ENCODE measurements at regions not wholly inside any gene's neighbourhood (a gene's known extent, or its start where the extent isn't known, plus 50 kb on each side); places are given as distances from the start of the nearest gene placed in this dataset.
"Not testable (repeated sequence)": the region's sequence is repeated elsewhere in the genome, so short reads cannot be mapped to it uniquely, and the experiment has no call there.

DNA sequence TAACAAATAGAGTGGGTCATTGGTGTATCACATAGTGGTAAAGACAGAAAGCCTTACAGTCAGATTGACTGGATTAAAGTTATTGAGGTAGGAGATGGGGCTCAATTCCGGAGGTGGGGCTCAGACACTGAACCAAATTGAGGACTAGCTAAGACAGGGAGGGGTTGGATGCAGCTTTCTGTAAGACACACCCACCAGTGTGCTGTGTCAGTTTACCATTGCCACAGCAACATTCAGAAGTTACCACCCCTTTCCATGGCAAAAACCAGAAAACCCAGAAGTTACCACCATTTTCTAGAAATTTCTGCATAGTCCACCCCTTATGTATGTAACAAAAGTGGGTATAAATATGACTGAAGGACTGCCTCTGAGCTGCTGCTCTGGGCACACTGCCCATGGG is 167.6 kb upstream of the TMEM72 start:
- in situ Hi-C loops (cut with HindIII; ENCODE audit: low pct_unique_long_range_greater_than_20kb, low sequenced_read_pairs) = no loop called here
- no peak for DNase-seq (ENCODE audit: low read depth, low spot score)

DNA sequence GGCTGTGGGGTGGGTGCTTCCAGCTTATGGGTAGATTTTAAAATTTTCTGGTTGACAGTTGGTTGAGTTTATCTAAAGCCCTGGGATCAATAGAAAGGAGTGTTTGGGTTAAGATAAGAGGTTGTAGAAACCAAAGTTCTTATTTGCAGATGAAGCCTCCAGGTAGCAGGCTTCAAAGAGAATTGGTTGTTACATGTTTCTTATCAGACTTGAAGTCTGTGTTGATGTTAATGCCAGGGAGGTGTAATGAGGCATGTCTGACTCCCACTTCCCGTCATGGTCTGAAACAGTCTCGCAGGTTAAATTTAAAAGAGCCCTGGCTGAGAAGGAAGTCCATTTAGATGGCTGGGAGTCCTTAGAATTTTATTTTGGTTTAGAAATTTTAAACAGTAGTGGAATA is 165.2 kb upstream of the TMEM72 start:
- DNase-seq (ENCODE audit: low read depth, low spot score) = no peak
- in situ Hi-C loops (cut with HindIII; ENCODE audit: low pct_unique_long_range_greater_than_20kb, low sequenced_read_pairs) = no loop called here

DNA sequence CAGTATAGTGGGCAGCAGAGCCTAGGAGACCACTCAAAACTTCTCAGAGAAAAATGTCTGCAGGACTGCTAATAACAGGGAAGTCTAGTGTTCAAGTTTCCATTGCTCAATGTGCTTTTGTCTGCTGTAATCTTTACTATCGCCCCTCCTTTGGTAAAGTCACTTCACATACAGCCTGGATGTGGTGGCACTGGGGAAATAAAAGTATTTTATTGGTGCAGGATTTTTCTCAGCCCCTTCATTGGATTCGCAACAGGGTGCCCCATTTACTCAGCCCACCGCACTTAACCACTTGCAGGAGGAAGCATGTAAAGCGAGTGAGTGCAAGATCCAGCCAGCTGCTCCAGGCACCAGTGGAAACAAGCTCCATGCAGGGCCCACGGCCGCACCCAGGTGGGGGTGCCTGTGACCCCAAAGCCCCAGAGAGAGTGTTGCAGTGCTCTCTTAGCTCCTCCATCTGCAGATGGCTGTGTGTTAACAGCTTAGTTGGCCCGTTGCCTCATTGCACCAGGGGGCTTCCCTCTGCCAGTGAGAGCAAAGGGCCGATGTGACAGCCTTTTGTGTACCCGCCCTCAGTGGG is 163.5 kb upstream of the TMEM72 start:
- in situ Hi-C loops (cut with HindIII; ENCODE audit: low pct_unique_long_range_greater_than_20kb, low sequenced_read_pairs) = no loop called here
- no peak for DNase-seq (ENCODE audit: low read depth, low spot score)

DNA sequence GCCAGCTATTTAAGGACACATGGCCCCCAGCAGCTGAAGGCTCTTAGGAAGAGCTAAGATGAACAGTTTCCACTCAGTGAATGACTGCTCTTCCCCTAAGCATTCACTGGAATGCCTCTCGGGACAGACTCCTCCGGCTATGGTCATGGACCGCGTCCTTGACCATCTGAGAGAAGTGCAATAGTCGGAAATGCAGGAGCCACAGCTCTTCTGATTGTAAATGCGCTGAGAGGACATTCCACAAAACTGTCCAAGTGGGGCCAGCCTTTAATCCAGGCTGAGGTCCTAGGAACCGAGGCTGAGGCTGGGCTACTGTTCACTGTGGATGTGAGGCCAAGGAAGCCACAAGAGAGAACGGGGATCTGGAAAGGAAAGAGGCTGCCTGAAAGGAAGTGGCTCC is 162.0 kb upstream of the TMEM72 start:
- in situ Hi-C loops (cut with HindIII; ENCODE audit: low pct_unique_long_range_greater_than_20kb, low sequenced_read_pairs) = no loop called here
- DNase-seq (ENCODE audit: low read depth, low spot score) = no peak

DNA sequence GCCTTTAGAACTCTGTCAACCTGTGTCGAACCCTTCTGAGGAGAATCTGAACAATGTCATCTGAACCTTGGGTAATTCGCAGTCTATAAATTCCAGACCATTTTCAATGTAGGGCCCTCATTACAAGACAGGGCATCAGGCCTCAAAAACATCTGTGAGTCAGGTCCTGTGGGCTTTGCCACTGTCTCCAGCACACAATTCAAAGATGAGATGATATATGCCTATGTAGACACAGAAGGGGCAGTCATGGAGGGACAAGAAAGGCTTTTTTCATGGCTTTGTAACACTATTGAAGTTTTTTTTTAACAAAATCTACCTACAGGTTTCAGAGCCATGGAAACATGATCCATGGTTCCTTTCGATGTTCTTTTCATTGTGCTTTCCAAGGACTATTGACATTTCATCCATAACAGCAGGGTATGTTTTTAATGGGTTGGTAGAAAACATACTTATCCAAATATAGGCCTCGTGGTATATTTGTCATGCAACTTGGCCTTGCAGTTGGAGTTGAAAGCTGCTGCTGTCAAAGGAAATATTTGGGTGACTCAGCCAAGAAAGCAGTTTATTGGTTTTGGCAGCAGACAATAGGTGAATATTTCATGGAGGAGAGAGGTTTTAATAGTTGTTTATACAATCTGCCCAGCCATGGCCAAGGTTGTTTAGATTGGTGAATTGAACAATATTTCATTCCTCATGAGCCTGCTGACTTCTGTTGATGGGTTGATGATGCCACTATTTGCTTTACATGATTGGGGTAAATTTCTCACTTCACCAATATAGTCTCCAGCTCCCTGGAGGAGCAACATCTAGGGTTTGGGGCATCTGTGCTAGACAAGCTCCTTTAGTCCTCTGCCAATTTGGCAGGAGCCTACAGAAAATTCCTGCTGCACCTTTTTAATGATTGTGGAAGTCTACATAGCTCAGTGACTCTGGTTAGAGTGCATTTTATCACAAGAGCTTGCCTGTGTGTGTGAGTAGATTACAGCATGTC is 158.4 kb upstream of the TMEM72 start:
- in situ Hi-C loops (cut with HindIII; ENCODE audit: low pct_unique_long_range_greater_than_20kb, low sequenced_read_pairs) = no loop called here
- DNase-seq (ENCODE audit: low read depth, low spot score) = no peak

DNA sequence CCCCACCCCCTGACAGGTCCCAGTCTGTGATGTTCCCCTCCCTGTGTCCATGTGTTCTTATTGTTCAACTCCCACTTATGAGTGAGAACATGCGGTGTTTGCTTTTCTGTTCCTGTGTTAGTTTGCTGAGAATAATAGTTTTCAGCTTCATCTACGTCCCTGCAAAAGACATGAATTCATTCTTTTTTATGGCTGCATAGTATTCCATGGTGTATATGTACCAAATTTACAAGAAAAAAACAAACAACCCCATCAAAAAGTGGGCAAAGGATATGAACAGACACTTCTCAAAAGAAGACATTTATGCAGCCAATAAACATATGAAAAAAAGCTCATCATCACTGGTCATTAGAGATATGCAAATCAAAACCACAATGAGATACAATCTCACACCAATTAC is 156.8 kb upstream of the TMEM72 start:
- in situ Hi-C loops (cut with HindIII; ENCODE audit: low pct_unique_long_range_greater_than_20kb, low sequenced_read_pairs) = not testable (repeated sequence)

DNA sequence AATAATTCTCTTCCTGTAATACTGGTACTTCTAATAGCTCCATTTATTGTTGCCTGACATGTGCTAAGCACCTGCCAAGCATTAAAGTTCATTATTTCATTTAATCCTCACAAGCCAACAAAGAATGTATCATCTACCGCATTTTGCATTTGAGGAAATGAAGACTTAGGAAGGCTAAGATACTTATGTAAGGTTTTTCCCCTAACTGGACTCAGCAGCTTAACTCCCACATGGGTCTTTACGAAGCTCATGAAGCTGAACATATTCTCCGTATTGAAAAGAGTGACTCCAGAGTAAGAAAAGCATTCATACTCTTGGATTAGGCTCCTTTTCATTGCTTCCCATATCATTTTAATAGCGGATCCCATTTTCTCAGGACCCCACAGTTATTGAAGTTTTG is 155.7 kb upstream of the TMEM72 start:
- no peak for DNase-seq (ENCODE audit: low read depth, low spot score)
- in situ Hi-C loops (cut with HindIII; ENCODE audit: low pct_unique_long_range_greater_than_20kb, low sequenced_read_pairs) = no loop called here

More for the DNA sequence above, 156.8 kb upstream of the TMEM72 start:
- DNase-seq (ENCODE audit: low read depth, low spot score) = not testable (repeated sequence)

DNA sequence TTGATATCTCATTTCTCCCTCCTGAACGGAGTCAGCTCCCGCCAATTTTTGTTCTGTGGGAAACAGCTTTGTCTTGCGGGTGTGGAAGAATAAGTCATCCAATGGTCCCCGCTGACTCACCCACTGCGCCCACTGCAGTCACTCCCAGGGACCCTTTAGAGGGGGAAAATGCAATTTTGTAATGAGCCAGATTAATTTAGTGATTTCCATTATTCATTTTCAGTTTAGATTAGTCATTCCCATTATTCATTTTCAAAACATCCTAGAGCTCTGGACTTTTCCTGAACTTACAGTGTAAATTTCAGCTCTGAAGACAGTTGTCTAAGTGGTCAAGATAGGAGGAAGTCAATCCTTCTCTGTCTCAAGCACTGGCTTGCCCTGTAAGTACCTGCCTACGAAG is 154.9 kb upstream of the TMEM72 start:
- no peak for DNase-seq (ENCODE audit: low read depth, low spot score)
- in situ Hi-C loops (cut with HindIII; ENCODE audit: low pct_unique_long_range_greater_than_20kb, low sequenced_read_pairs) = no loop called here

DNA sequence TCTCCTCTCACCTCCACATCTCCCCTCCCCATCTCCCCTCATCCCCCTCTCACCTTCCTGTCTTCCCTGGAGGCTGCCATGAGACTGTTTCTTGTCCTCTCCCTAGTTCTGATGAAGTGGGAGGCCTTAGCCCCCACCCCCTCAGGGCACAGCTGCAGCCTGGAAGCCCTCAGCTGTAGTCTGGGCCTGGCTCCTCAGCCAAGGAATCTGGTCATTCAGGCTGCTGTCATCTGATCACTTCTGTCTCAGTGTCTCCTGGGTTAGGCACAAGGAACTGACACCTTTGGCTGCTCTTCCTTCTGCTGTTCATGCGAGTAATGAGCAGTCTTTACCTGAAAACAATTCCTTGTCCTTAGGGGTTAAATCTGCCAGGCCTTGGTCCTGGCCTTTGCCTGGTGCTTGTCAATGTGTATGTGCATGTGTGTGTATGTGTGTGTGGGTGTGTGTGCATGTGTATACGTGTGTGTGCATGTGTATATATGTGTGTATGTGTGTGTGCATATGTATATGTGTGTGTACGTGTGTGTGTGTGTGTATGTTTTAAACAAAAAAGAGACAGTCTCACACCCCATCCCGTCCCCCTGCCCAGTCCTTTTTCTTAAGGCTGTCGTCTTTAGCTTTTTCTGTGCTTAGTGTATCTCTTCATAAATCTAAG is 153.5 kb upstream of the TMEM72 start:
- no peak for DNase-seq (ENCODE audit: low read depth, low spot score)
- in situ Hi-C loops (cut with HindIII; ENCODE audit: low pct_unique_long_range_greater_than_20kb, low sequenced_read_pairs) = no loop called here

DNA sequence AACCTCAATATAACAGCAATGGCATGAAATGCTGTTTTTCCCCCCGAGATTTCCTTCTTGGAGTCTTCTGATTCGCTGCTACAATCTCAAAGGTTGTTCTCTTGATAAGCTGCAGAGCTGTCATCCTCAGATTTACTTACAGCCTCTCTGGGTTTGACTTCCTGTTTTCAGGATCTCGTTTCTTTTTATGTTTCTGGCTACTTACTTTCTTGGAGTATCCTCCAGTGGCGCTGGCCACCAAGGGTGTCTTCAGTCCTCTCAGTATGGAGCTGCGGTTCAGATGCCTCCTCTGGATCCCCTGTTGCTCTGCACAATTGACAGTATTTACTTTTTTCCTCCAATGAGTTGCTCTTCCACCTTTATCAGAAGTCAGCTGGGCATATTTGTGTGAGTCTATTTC is 152.0 kb upstream of the TMEM72 start:
- no peak for DNase-seq (ENCODE audit: low read depth, low spot score)
- in situ Hi-C loops (cut with HindIII; ENCODE audit: low pct_unique_long_range_greater_than_20kb, low sequenced_read_pairs) = no loop called here

DNA sequence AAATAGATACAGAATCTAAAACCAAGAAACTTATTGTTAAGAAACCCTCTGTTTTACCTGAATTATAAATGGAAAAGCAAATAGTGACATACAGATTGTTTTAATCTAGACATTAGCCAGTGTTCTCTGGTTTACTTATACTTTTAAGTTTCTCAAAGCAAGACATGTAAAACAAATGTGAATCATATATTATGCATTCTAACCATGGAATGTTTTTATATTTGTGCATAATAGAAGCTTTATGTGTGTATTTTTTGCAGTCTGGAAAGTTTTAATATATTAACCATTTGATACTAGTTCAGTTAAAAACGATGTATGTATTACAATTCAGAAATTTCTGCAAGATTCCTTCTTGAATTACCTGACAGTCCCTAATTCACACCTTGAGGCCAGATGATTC is 150.6 kb upstream of the TMEM72 start:
- in situ Hi-C loops (cut with HindIII; ENCODE audit: low pct_unique_long_range_greater_than_20kb, low sequenced_read_pairs) = no loop called here
- DNase-seq (ENCODE audit: low read depth, low spot score) = no peak

DNA sequence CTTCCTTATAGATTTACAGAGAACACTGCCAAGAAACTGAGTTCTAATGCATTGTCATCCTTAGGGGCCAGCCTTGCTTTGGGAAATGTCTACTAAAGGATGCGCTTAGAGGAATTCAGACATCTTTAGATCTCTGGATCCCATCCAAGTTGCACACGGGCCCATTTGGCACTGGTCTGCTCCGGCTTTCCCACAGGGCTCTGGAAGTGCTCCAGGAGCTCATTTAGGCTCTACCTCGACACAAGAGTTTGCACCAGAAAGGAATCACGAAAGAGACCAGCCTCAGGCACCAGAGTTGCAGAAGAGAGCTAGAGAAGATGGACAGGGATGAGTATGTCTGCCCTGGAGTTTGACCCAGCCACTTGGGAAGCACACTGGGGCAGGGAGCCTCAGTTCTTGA is 150.1 kb upstream of the TMEM72 start:
- no peak for DNase-seq (ENCODE audit: low read depth, low spot score)

DNA sequence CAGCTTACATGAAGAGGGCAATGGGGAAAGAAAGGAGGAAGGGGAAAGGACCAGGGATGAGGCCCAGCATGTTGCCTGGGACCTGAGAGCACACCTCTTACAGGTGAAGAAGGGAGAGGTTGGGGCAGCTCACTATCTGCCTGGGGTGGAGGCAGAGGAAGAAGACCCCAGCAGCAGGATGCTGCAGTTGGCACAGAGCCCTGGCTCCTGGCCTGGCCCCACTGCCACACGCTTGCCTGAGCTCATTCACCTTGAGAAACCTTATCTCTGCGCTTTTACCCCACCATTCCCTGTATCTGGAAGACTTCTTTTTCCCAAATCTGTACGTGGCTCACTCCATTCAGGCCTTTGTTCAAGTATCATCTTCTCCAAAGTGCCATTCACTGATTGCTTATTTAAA is 147.8 kb upstream of the TMEM72 start:
- no peak for DNase-seq (ENCODE audit: low read depth, low spot score)
- in situ Hi-C loops (cut with HindIII; ENCODE audit: low pct_unique_long_range_greater_than_20kb, low sequenced_read_pairs) = no loop called here

More for the DNA sequence above, 150.1 kb upstream of the TMEM72 start:
- in situ Hi-C loops (cut with HindIII; ENCODE audit: low pct_unique_long_range_greater_than_20kb, low sequenced_read_pairs) = no loop called here

DNA sequence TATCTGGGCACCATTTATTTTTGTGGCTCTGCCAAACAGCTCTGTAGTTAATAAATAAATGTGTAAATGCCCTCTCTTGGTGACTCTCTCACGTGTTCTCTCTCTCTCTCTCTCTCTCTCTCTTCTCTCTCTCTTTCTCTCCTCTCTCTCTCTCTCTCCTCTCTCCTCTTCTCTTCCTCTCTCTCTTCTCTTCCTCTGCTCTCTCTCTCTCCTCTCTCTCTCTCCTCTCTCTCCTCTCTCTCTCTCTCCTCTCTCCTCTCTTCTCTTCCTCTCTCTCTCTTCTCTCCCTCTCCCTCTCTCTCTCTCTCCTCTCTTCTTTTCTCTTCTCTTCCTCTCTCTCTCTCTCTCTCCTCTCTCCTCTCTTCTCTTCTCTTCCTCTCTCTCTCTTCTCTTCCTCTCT is 145.8 kb upstream of the TMEM72 start:
- in situ Hi-C loops (cut with HindIII; ENCODE audit: low pct_unique_long_range_greater_than_20kb, low sequenced_read_pairs) = no loop called here
- no peak for DNase-seq (ENCODE audit: low read depth, low spot score)

DNA sequence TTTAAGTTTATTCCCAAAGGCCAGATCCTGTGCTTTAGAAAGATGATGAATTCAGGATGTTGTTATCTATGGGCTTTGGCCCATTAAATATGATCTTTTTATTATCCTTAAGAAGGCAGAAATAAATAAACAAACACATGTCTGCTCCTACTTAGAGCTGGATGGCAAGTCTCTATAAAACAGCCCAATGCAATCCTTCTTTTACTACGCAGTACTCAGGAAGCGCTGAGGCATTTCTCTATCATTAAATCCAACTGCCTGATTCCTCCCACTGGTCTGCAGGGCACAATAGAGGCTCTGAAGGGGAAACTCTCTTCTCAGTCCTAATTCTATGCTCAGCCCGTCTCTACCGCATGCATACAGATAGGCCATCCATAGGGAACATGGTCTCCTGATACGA is 144.5 kb upstream of the TMEM72 start:
- in situ Hi-C loops (cut with HindIII; ENCODE audit: low pct_unique_long_range_greater_than_20kb, low sequenced_read_pairs) = no loop called here
- no peak for DNase-seq (ENCODE audit: low read depth, low spot score)

DNA sequence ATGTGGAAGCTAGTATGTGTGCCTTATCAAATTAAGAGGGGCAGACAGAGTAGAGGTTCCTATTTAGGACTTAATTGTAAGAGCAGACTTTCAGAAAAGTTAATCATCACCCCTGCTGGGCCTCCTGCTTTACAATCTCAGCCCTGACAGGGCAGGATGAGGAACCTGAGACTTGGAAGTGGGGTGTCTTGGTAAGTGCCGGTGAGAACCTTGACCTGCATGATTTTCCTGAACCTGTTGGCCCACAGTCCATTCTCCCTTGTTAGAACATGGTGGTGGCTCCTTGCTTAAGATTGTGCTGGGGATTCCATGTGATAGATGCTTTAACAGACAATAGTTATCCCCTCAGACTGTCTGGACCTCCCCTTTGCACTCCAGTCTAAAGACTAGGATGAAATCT is 141.7 kb upstream of the TMEM72 start:
- in situ Hi-C loops (cut with HindIII; ENCODE audit: low pct_unique_long_range_greater_than_20kb, low sequenced_read_pairs) = no loop called here
- no peak for DNase-seq (ENCODE audit: low read depth, low spot score)

DNA sequence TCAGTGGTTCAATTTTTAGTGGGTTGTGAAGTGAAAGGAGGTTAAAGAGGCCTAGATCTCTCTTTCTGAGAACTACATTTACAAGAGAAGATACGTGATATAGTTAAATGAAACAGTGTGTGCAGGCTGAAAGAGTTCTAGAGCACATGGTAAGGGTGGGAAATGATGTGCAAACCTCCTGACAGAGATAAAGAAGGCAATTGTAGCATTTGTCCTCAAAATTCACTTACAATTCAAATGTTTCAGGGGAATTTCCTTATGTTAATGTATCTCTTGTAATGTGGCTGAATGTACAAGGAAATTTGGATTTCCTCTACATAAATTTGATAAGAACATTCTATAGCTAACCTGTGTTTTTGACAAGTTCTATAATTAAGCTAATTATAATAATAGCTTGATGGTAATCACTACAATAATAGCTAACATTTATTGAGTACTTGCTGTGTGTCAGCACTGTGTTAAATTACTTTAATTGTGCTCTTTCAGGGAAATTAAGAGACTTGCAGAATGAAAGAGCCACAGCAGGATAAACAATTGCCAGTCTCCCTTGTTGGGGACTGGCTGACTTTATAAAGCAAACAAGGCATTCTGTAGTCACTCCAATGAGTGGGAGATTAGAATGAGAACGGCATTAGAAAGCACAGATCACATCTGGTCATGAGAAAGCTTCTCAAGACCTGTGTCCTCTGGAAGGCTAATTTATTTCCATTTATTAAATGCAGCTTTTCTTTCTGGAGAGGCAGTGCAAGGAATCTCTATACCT is 139.7 kb upstream of the TMEM72 start:
- in situ Hi-C loops (cut with HindIII; ENCODE audit: low pct_unique_long_range_greater_than_20kb, low sequenced_read_pairs) = no loop called here
- no peak for DNase-seq (ENCODE audit: low read depth, low spot score)

DNA sequence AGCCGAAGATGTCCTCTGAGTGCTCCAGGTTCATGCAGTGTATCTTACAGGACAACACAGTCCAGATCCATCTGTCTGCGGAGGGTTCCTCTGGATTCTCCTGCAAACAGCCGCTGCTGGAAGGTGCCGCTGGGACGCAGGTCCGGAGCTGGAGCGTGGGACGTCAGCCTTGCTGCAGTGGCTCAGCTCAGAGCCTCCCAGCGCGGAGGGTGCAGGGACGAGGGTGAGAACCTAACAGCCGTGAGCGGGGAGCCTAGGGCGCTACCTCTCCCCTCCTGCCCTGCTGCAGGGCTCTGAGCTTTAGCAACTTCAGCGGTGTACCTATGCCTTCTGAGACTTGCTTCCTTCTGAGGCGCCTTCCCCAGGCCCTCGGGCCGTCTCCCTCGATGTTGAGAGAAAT is 137.6 kb upstream of the TMEM72 start:
- DNase-seq (ENCODE audit: low read depth, low spot score) = no peak
- in situ Hi-C loops (cut with HindIII; ENCODE audit: low pct_unique_long_range_greater_than_20kb, low sequenced_read_pairs) = no loop called here

Measured in SK-MEL-5 (cell line).